GM23248 (cell line): ENCODE measurements at regions not wholly inside any gene's neighbourhood (a gene's known extent, or its start where the extent isn't known, plus 50 kb on each side); places are given as distances from the start of the nearest gene placed in this dataset.

ENCODE experiments used
- DNase-seq: peaks from one replicate; pipeline ENCODE4 v3.0.0-alpha.2; 2015
- H2AFZ ChIP-seq: fragments of 200-600 bp; sonication (generic); 2 replicates; pipeline ENCODE4 v1.6.1; 2016; ENCODE audit warnings: antibody characterized with exemption
- H3F3A ChIP-seq: fragments of 200-600 bp; sonication (generic); 2 replicates; pipeline ENCODE4 v1.6.1; 2016; ENCODE audit warnings: mild to moderate bottlenecking, antibody characterized with exemption, mixed run types; ENCODE audit not compliant: insufficient read depth
- H3K27ac ChIP-seq: fragments of 200-600 bp; sonication (generic); 2 replicates; pipeline ENCODE4 v1.5.1; 2016; ENCODE audit warnings: mild to moderate bottlenecking
- H3K27me3 ChIP-seq: fragments of 200-600 bp; sonication (generic); replicated peaks from 2 replicates; pipeline ENCODE4 v1.6.1; 2016; ENCODE audit warnings: mild to moderate bottlenecking; ENCODE audit not compliant: insufficient read depth
- H3K36me3 ChIP-seq: fragments of 200-600 bp; sonication (generic); 2 replicates; pipeline ENCODE4 v1.6.1; 2016; ENCODE audit warnings: low read depth, mild to moderate bottlenecking
- H3K4me1 ChIP-seq: fragments of 200-600 bp; sonication (generic); 2 replicates; pipeline ENCODE4 v1.6.1; 2016; ENCODE audit warnings: mild to moderate bottlenecking; ENCODE audit not compliant: insufficient read depth
- H3K4me2 ChIP-seq: fragments of 200-600 bp; sonication (generic); one replicate; pipeline ENCODE4 v1.6.1; 2016; ENCODE audit warnings: mild to moderate bottlenecking; ENCODE audit not compliant: unreplicated experiment
- H3K4me3 ChIP-seq: fragments of 200-600 bp; sonication (generic); 2 replicates; pipeline ENCODE4 v1.5.1; 2016; ENCODE audit warnings: mild to moderate bottlenecking
- H3K79me2 ChIP-seq: fragments of 200-600 bp; sonication (generic); 2 replicates; pipeline ENCODE4 v1.6.1; 2016; ENCODE audit warnings: mild to moderate bottlenecking; ENCODE audit not compliant: insufficient read depth
- H3K9ac ChIP-seq: fragments of 200-600 bp; sonication (generic); 2 replicates; pipeline ENCODE4 v1.6.1; 2016; ENCODE audit warnings: mild to moderate bottlenecking
- H3K9me2 ChIP-seq: fragments of 200-600 bp; sonication (generic); 2 replicates; pipeline ENCODE4 v1.6.1; 2016; ENCODE audit warnings: mixed run types, mild to moderate bottlenecking, moderate library complexity; ENCODE audit not compliant: insufficient read depth
- H3K9me3 ChIP-seq: fragments of 200-600 bp; sonication (generic); one replicate; pipeline ENCODE4 v1.6.1; 2017; ENCODE audit warnings: low read depth
- H4K20me1 ChIP-seq: fragments of 200-600 bp; sonication (generic); 2 replicates; pipeline ENCODE4 v1.6.0; 2016; ENCODE audit not compliant: insufficient read depth
- EZH2 ChIP-seq: fragments of 200-600 bp; sonication (generic); IDR thresholded peaks from 2 replicates; pipeline ENCODE4 v1.6.1; 2018; ENCODE audit warnings: antibody characterized with exemption, mild to moderate bottlenecking; ENCODE audit not compliant: insufficient read depth, poor library complexity, severe bottlenecking
- EZH2phosphoT487 ChIP-seq: fragments of 200-600 bp; sonication (generic); IDR thresholded peaks from 2 replicates; pipeline ENCODE4 v1.6.1; 2018; ENCODE audit warnings: antibody characterized with exemption, moderate library complexity, mild to moderate bottlenecking, low read depth; ENCODE audit not compliant: insufficient read depth
- WGBS, 2 experiments: methylation state at CpG; one replicate each; pipeline ENCODE4 v1.1.6; 2015 to 2017; ENCODE audit warnings: low lambda C conversion rate in 2 of 2, low coverage in 1 of 2; ENCODE audit errors: missing lambda C conversion rate in 2 of 2; 5-methylcytosine and 5-hydroxymethylcytosine counted together
- in situ Hi-C: fragments of 300-500 bp; cut with MboI; formaldehyde crosslinking; loops from 2 replicates; pipeline ENCODE4 v1.15.0; 2020

- H3K4me3 ChIP-seq = no peak overlapping the region
- no peaks in the 10 kb centered on the region for H3K79me2 ChIP-seq
- no peaks in the 10 kb centered on the region for H3K4me1 ChIP-seq
- H2AFZ ChIP-seq = no peak overlapping the region
- no peaks in the 10 kb centered on the region for H3K36me3 ChIP-seq
- no peak overlapping the region for H3K4me2 ChIP-seq
- WGBS, 2 experiments = 56 to 63% methylated on average over 12 of the region's 12 CpGs
- no peaks in the 10 kb centered on the region for H4K20me1 ChIP-seq
- no peak for DNase-seq
- no peaks in the 10 kb centered on the region for H3K9me3 ChIP-seq
- H3K27me3 ChIP-seq = no peaks in the 10 kb centered on the region
- no peaks in the 10 kb centered on the region for H3F3A ChIP-seq
- TF ChIP-seq EZH2 (no peak), EZH2phosphoT487 (no peak)
- H3K9ac ChIP-seq = no peak overlapping the region
- H3K9me2 ChIP-seq = no peaks in the 10 kb centered on the region
- H3K27ac ChIP-seq = no peak overlapping the region
- in situ Hi-C loops = no loop called here
Measured at GRCh38 chr13:111637365-111637764, 316.9 kb downstream of the TEX29 start.

- no peak overlapping the region for H3K4me3 ChIP-seq
- WGBS, 2 experiments = 29 to 40% methylated on average over 1 of the region's 1 CpG
- no peaks in the 10 kb centered on the region for H3K79me2 ChIP-seq
- H3F3A ChIP-seq = no peaks in the 10 kb centered on the region
- no peaks in the 10 kb centered on the region for H3K4me1 ChIP-seq
- TF ChIP-seq EZH2 = no peak
- DNase-seq = no peak
- no peaks in the 10 kb centered on the region for H3K27me3 ChIP-seq
- H3K36me3 ChIP-seq = no peaks in the 10 kb centered on the region
- no peaks in the 10 kb centered on the region for H3K9me2 ChIP-seq
- H3K4me2 ChIP-seq = no peak overlapping the region
- no peaks in the 10 kb centered on the region for H4K20me1 ChIP-seq
- H3K9me3 ChIP-seq = no peaks in the 10 kb centered on the region
- H2AFZ ChIP-seq = no peak overlapping the region
- in situ Hi-C loops = no loop called here
- no peak overlapping the region for H3K27ac ChIP-seq
- no peak overlapping the region for H3K9ac ChIP-seq
Measured at GRCh38 chr13:111638233-111638632, 317.8 kb downstream of the TEX29 start.

- H4K20me1 ChIP-seq = no peaks in the 10 kb centered on the region
- no peak for TF ChIP-seq EZH2
- no peak for TF ChIP-seq EZH2phosphoT487
- no peak overlapping the region for H3K9ac ChIP-seq
- H3K4me1 ChIP-seq = no peaks in the 10 kb centered on the region
- no peaks in the 10 kb centered on the region for H3F3A ChIP-seq
- no peaks in the 10 kb centered on the region for H3K9me2 ChIP-seq
- H3K4me2 ChIP-seq = no peak overlapping the region
- no peaks in the 10 kb centered on the region for H3K27me3 ChIP-seq
- no peak for DNase-seq
- H3K36me3 ChIP-seq = no peaks in the 10 kb centered on the region
- in situ Hi-C loops = no loop called here
- no peak overlapping the region for H2AFZ ChIP-seq
- no peaks in the 10 kb centered on the region for H3K79me2 ChIP-seq
- 23 to 27% methylated on average over 10 of the region's 10 CpGs for whole genome bisulfite sequencing, 2 experiments
- H3K9me3 ChIP-seq = no peaks in the 10 kb centered on the region
- H3K4me3 ChIP-seq = no peak overlapping the region
- H3K27ac ChIP-seq = no peak overlapping the region
Measured at GRCh38 chr13:111639196-111639705, 318.8 kb downstream of the TEX29 start.

DNA sequence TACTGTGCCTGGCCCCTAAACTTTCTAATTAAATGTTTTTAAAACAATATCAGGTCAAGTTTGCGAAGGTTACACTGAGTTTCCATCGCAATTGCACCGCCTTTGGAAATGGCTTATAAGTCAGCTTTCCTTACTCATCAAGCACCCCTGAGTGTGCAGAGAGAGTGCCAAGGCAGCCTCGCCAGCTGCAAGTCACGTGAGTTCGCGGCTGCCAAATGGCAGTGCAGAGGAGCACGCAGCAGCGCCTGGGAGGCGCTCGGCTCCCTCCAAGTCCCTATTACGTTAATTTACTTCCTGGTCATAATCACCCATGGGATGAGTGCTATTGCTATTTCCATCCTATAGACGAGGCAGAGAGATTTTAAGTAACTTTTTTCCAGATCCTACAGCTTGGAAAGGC lies 319.6 kb downstream of the TEX29 start:
- 12 to 19% methylated on average over 13 of the region's 13 CpGs for WGBS, 2 experiments
- H2AFZ ChIP-seq = no peak overlapping the region
- H3F3A ChIP-seq = no peaks in the 10 kb centered on the region
- H4K20me1 ChIP-seq = no peaks in the 10 kb centered on the region
- TF ChIP-seq EZH2phosphoT487 (no peak), EZH2 (no peak)
- no peaks in the 10 kb centered on the region for H3K9me2 ChIP-seq
- H3K79me2 ChIP-seq = no peaks in the 10 kb centered on the region
- no peak overlapping the region for H3K27ac ChIP-seq
- DNase-seq = no peak
- in situ Hi-C loops = no loop called here
- no peaks in the 10 kb centered on the region for H3K9me3 ChIP-seq
- no peaks in the 10 kb centered on the region for H3K4me1 ChIP-seq
- no peak overlapping the region for H3K9ac ChIP-seq
- H3K4me2 ChIP-seq = no peak overlapping the region
- H3K36me3 ChIP-seq = no peaks in the 10 kb centered on the region
- H3K27me3 ChIP-seq = no peaks in the 10 kb centered on the region
- no peak overlapping the region for H3K4me3 ChIP-seq

DNA sequence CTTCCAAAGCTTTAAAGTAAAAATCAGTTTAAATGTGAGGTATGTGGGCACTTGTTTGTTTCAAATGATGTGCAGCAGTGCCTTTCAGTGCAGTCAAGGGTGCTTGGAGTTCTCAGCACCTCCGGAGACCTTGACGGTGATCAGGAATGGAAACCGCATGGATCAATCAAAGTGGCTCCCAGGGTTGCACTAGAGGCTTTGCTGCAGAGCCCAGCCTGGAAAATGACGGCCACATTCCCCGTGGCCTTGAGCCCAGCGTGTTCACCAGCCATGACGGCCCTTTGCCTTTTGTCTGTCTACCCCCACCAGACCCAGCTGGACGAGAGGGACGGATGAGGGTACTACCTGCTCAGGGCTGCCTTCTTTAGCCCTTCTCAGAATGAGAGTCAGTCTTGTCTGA lies 320.0 kb downstream of the TEX29 start:
- Histone ChIP-seq H3K4me3 (no peak overlapping the region), H2AFZ (no peak overlapping the region), H3F3A (no peaks in the 10 kb centered on the region), H3K4me1 (no peaks in the 10 kb centered on the region), H3K27ac (no peak overlapping the region), H3K4me2 (no peak overlapping the region), H3K9me3 (no peaks in the 10 kb centered on the region), H3K36me3 (no peaks in the 10 kb centered on the region), H3K79me2 (no peaks in the 10 kb centered on the region), H3K9me2 (no peaks in the 10 kb centered on the region), H3K27me3 (no peaks in the 10 kb centered on the region), H3K9ac (no peak overlapping the region), H4K20me1 (no peaks in the 10 kb centered on the region)
- in situ Hi-C loops = no loop called here
- DNase-seq = no peak
- TF ChIP-seq EZH2 = no peak
- TF ChIP-seq EZH2phosphoT487 = no peak
- WGBS, 2 experiments = 16 to 19% methylated on average over 9 of the region's 9 CpGs
